Inflammatory macrophage (primary cell): ENCODE measurements at regions not wholly inside any gene's neighbourhood (a gene's known extent, or its start where the extent isn't known, plus 50 kb on each side); places are given as distances from the start of the nearest gene placed in this dataset.
"Not testable (repeated sequence)": the region's sequence is repeated elsewhere in the genome, so short reads cannot be mapped to it uniquely, and the experiment has no call there.

ENCODE experiments used
- DNase-seq, 2 donors: peaks; one replicate each; pipeline ENCODE4 v3.0.0-alpha.2; 2020 to 2022

GRCh38 chr4:133592106-133592505 is 443.0 kb downstream of the PCDH10 start:
- DNase-seq: no peak

GRCh38 chr4:133588306-133588705 is 439.2 kb downstream of the PCDH10 start:
- no peak for DNase-seq

DNA sequence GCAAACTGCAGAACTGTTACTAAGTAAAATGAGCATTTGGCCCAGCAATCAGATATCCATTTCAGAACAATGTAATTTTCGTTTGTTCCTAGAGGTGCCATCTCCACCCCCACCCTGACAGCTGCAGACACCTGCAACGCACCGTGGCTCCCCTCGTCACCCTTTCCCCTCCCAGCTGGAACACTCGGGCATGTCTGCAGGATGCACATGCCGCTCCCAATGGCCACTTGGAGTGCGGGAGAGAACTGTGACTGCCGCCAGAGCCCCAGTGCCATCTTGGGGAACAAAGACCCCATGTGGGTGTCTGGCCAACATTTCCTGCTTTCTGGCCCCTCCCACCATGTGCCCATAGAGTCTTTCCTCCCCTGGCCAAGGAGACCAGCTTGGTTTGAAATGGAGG is 436.2 kb downstream of the PCDH10 start:
- DNase-seq: no peak

- DNase-seq: no peak
These were observed 435.6 kb downstream of the PCDH10 start for GRCh38 chr4:133584714-133585113.

GRCh38 chr4:133581996-133582619 is 433.0 kb downstream of the PCDH10 start:
- no peak for DNase-seq

DNA sequence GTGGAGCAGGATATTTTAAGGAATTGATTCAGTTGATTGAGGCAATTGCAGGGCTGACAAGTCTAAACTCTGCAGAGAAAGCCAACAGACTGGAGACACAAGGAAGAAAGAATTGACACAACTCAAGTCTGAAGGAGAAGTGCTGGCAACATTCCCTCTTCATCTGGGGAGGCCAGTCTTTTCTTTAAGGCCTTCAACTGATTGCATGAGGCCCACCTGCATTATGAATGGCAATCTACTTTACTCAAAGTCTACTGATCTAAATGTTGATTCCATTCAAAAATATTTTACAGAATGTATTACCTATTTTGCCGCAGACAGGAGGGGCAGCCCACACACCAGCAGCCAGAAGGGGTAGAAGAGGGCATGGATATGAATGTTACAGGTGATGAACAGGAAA is 425.2 kb downstream of the PCDH10 start:
- no peak for DNase-seq

DNA sequence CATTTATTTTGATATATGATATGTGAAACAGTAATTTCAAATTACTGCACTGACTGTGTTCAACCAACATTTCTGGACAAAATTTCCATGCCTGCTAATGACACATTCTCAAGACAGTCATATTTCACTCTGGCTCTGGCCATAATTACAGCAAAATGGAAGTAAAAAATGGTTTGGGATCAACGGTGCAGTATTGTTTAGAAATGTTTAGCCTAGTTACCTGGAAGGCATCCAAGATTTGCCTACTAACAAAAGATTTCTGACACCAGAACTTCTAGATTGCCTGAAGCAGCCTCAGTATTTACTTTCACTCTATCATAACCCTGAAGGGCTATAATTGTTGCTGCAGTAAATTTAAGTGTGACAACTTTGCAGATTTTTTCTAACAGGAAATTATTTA is 416.3 kb downstream of the PCDH10 start:
- no peak for DNase-seq

DNA sequence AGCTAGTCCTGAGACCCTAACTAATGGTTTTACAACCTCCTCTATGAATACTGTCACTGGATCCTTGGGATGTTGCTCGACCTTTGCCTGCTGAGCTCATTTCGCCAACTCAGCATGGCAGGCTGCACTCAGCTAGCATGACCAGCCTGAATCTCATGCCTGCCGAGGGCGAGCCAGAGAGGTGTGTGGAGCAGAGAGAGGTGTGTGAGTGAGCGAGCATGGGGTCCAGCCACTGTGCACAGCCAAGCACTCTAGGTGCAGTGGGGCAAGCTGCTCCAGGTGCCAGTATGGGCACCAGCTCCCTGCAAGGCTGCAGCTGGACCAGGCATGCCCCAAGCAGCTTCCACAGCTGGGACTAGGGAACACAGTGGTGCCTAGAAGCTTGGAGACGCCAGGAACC is 410.9 kb downstream of the PCDH10 start:
- DNase-seq: no peak

- DNase-seq: no peak
These were observed 406.6 kb downstream of the PCDH10 start for GRCh38 chr4:133555671-133556070.

- no peak for DNase-seq
These were observed 401.3 kb downstream of the PCDH10 start for GRCh38 chr4:133550436-133550835.

DNA sequence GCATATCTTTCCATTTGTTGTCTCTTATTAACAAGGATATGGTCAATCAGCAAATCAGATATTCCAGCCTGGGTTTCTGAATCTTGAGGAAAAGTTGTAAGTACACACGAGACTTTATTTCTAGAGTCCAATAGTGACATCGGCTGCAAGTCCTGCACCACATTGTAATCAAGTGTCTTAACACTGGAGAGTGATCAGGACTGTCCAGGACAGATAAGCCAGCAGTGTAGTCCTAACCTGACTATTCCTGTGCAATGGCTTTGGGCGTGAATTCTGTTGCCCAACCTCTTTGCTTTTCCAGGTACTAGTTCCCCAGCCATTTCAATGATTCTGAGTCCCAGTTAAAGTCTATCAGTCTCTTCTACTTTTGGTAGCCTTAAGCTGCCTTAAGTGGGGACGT is 395.0 kb downstream of the PCDH10 start:
- no peak for DNase-seq

GRCh38 chr4:133537780-133538281 is 388.7 kb downstream of the PCDH10 start:
- DNase-seq: no peak

- not testable (repeated sequence) for DNase-seq
These were observed 385.1 kb downstream of the PCDH10 start for GRCh38 chr4:133534224-133534623.

DNA sequence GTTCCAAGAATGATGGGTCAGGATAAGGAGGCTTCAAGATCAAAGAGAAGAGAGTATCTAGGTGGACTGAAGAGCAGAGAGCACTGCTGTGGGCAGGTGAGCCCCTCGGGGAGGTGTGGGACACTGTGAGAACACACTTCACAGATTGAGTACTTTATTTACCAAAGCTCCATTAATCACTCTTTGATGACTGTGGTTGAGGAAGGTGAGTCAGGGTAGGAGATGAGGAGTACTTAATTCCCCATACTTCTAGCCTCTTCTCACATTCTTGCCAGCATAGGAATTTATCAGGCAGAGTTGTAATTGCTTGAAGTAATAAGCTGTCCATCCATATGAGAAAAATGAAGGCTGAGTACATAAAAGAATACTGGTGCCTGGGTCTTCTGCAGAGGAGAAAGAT is 375.3 kb downstream of the PCDH10 start:
- no peak for DNase-seq

- DNase-seq: no peak
These were observed 364.8 kb downstream of the PCDH10 start for GRCh38 chr4:133513901-133514300.

- no peak for DNase-seq
These were observed 349.1 kb downstream of the PCDH10 start for GRCh38 chr4:133498149-133498548.

DNA sequence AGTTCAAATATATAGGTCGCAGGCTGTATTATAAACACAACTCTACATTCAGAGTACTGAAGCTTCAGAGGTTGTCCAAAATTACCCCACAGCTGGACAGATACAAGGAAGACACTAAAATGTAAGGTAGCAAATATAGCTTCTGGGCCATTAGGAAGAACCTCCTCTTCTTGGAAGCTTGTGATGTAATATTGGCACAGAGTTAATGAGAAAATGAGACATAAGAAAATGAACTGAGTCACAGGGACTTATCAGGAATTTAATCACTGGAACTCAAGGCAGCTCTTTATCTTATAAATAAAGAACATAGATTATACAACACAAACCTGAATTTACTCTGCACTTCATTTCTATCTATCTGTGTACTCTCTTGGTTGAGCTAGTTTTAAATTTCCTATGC is 344.7 kb downstream of the PCDH10 start:
- DNase-seq: no peak

- no peak for DNase-seq
These were observed 344.1 kb downstream of the PCDH10 start for GRCh38 chr4:133493241-133493640.

- no peak for DNase-seq
These were observed 335.2 kb downstream of the PCDH10 start for GRCh38 chr4:133484287-133484686.

- peak in 1 of 2 donors; percentile 2 for DNase-seq
These were observed 334.6 kb downstream of the PCDH10 start for GRCh38 chr4:133483600-133484246.

DNA sequence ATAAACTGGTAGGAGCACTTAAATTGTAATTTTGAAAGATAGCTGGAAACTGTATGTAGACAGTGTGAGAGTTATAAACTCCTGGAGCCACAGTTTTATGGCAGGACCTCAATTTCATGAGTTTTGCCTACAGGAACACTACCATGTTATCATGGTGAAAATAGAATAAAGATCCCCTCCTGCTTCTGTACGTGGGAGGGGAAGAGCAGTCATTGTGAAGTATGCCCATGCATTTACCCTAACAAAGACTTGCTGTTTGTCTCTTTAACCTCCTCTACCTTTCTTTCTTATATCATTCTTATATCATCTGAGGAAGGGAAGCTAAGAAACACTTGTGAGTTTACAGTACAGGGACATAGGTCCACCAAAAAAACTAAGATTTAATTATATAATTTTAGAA is 327.0 kb downstream of the PCDH10 start:
- no peak for DNase-seq

- no peak for DNase-seq
These were observed 325.4 kb downstream of the PCDH10 start for GRCh38 chr4:133474501-133474900.

GRCh38 chr4:133472244-133472643 is 323.1 kb downstream of the PCDH10 start:
- DNase-seq: no peak

GRCh38 chr4:133467290-133467947 is 318.3 kb downstream of the PCDH10 start:
- no peak for DNase-seq
